ENCODE measurements at regions not wholly inside any gene's neighbourhood (a gene's known extent, or its start where the extent isn't known, plus 50 kb on each side); places are given as distances from the start of the nearest gene placed in this dataset.
"Not testable (repeated sequence)": the region's sequence is repeated elsewhere in the genome, so short reads cannot be mapped to it uniquely, and the experiment has no call there.

DNA sequence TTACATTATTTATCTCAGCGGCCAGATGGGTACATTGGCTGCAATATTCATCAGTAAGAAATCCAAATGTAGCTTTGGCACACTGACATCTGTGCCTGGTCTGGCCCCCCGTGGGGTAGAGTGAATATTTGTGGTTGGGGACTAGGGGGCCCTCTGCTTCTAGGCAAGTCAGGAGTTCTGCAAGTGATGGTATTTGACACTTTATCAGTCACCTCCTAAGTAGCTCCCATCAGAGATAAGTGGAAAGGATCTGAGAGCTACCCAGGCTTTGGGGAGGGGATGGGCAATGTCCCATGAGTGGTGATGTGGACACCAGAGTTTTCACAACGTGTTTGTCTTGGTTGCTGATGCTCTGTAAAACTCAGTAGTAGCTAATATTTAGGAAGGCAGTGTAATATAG lies 609.9 kb upstream of the RBFOX1 start:
- Mint-ChIP-seq H3K27ac (no peak overlapping the region), H3K4me1 (no peaks in the 10 kb centered on the region), H3K4me3 (no peak overlapping the region), H3K27me3 (no peaks in the 10 kb centered on the region), H3K9me3 (peaks cover 2% of the 10 kb centered on the region), H3K36me3 (no peaks in the 10 kb centered on the region)
- DNase-seq: no peak

DNA sequence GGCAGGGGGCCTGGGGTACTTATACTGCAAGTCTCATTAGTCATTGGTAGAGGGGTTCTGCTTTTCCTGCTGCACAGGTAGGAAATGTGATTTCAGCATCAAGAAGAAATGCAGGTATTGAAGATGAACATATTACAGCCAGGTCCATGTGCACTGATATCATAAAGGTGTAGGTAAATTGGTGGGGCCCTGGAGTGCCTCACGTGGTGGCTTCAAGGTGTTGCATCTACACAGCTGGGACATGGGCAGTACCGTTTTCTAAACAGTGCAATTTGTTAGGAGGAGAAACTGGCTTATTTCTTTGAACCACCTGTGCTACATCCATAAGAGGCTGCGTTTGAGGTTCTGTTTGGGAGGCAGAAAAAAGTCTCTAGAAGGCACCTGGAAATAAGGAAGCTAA lies 618.1 kb upstream of the RBFOX1 start:
- no peaks in the 10 kb centered on the region for H3K4me1 Mint-ChIP-seq
- no peak overlapping the region for H3K4me3 Mint-ChIP-seq
- H3K9me3 Mint-ChIP-seq: peaks cover 11% of the 10 kb centered on the region
- no peaks in the 10 kb centered on the region for H3K36me3 Mint-ChIP-seq
- DNase-seq: no peak
- no peaks in the 10 kb centered on the region for H3K27me3 Mint-ChIP-seq
- no peak overlapping the region for H3K27ac Mint-ChIP-seq

DNA sequence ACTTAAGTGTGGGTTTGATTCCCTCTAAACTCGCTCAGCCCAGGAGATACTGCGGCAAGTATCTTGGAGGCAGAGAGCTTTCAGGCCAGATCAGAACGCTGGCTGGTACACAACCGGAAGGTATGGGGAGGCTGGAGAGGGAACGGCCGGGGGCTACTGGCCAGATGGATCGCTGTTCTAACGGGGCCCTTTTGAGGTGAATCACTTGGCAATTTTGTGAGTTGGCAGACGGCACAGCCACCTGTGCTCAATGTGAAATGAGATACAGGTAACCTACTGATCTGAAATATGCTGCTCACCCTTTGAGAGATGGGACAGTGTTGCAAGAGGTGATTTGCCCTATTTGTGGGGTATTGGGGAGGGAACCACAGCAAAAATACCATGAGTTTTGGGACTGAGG lies 622.9 kb upstream of the RBFOX1 start:
- no peaks in the 10 kb centered on the region for H3K4me1 Mint-ChIP-seq
- no peaks in the 10 kb centered on the region for H3K36me3 Mint-ChIP-seq
- H3K4me3 Mint-ChIP-seq: no peak overlapping the region
- no peak overlapping the region for H3K27ac Mint-ChIP-seq
- H3K9me3 Mint-ChIP-seq: peaks cover 6% of the 10 kb centered on the region
- no peaks in the 10 kb centered on the region for H3K27me3 Mint-ChIP-seq
- no peak for DNase-seq

DNA sequence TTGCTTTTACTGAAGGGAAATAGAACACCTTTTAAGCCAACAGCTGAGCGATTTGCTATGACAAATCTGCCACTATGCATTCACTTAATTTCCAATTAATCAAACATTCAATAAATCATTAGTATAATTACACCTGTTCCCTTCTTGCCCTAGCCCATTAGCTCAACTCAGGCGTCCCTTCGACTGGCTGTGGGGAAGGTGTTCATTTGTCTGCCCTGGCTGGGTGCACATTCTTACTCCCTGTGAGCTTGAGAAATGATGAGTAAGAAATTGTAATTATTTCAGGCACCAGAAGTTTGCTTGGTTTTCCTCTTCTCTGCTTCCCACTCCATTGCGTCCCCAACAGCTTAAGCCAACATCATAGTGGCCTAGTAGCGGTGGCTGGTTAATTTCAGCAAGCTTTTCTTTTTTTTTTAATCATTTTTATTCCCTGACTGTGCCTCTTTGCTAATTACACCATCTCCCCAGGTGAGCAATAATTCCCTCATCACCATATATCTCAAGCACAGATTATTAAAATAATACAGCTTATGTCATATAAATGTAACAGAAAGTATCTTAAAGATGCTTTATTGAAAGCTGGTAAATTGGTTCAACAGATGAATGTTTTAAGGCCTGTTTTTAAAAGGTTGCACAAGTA lies 623.9 kb upstream of the RBFOX1 start:
- H3K27ac Mint-ChIP-seq: no peak overlapping the region
- no peaks in the 10 kb centered on the region for H3K4me1 Mint-ChIP-seq
- H3K27me3 Mint-ChIP-seq: no peaks in the 10 kb centered on the region
- no peaks in the 10 kb centered on the region for H3K36me3 Mint-ChIP-seq
- no peak for DNase-seq
- H3K4me3 Mint-ChIP-seq: no peak overlapping the region
- H3K9me3 Mint-ChIP-seq: peaks cover 7% of the 10 kb centered on the region

- no peaks in the 10 kb centered on the region for H3K4me1 Mint-ChIP-seq
- H3K27me3 Mint-ChIP-seq: no peaks in the 10 kb centered on the region
- DNase-seq: no peak
- H3K9me3 Mint-ChIP-seq: peaks cover 2% of the 10 kb centered on the region
- no peak overlapping the region for H3K27ac Mint-ChIP-seq
- no peak overlapping the region for H3K4me3 Mint-ChIP-seq
- no peaks in the 10 kb centered on the region for H3K36me3 Mint-ChIP-seq
Measured at GRCh38 chr16:6704306-6704930, 628.2 kb upstream of the RBFOX1 start.

DNA sequence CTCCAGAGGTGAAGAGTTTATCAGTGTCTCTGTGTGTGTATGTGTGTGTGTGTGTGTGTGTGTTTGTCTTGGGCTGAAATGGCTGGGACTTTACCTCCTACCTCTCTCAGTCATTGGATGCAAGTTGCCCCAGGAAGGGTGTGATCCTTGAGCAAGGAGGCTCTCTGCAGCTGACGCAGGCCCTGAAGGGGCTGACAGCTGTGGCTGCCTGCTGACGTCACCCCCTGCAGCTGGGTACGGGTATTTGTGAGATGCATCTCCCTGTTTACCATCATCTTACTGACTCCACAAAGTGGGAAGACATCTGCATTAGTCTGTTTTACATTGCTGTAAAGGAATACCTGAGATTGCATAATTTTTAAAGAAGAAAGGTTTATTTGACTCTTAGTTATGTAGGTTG lies 631.5 kb upstream of the RBFOX1 start:
- H3K4me3 Mint-ChIP-seq: no peak overlapping the region
- no peak for DNase-seq
- peaks cover 2% of the 10 kb centered on the region for H3K9me3 Mint-ChIP-seq
- H3K27ac Mint-ChIP-seq: no peak overlapping the region
- no peaks in the 10 kb centered on the region for H3K4me1 Mint-ChIP-seq
- H3K36me3 Mint-ChIP-seq: no peaks in the 10 kb centered on the region
- no peaks in the 10 kb centered on the region for H3K27me3 Mint-ChIP-seq

DNA sequence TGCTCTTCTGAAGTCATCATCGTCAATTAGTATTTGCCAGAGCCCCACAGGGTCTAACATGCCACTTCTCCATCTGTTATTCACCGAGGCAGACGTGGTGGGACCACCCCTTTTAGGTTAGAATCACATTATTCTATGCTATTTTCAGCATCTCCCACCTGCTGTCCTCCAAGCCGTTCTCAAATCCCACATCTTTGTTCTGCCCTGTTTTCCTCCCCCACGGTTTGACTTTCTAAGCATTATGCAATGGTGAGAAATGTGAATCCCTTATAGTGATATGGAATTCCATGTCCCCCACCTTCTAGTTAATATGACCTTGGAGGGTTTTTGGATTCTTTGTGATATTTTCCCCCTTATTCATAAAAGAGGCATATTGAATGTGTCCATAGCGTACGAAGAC lies 634.1 kb upstream of the RBFOX1 start:
- H3K4me1 Mint-ChIP-seq: no peaks in the 10 kb centered on the region
- H3K9me3 Mint-ChIP-seq: no peaks in the 10 kb centered on the region
- H3K36me3 Mint-ChIP-seq: no peaks in the 10 kb centered on the region
- no peak for DNase-seq
- H3K27ac Mint-ChIP-seq: no peak overlapping the region
- H3K4me3 Mint-ChIP-seq: no peak overlapping the region
- H3K27me3 Mint-ChIP-seq: no peaks in the 10 kb centered on the region

DNA sequence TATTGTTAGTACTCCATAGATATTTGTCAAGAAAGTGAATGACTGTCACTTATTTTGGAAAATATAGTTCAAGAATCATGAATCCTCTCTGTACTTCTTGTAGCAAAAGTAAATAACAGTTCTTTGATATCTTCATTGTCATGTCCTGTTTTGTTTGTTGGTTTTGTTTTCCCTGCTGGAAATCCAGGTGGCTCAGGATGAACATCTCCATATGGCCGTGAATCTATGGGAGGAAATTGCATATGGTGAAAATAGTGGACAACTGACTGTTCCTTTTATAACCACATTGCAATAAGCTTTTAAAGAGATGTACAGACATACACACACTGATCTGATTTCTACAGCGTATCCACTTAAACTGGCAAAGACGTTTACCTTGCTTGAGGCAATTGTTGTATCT lies 637.0 kb upstream of the RBFOX1 start:
- H3K4me1 Mint-ChIP-seq: no peaks in the 10 kb centered on the region
- no peaks in the 10 kb centered on the region for H3K27me3 Mint-ChIP-seq
- no peak overlapping the region for H3K27ac Mint-ChIP-seq
- no peaks in the 10 kb centered on the region for H3K36me3 Mint-ChIP-seq
- no peak overlapping the region for H3K4me3 Mint-ChIP-seq
- DNase-seq: no peak
- H3K9me3 Mint-ChIP-seq: no peaks in the 10 kb centered on the region

- Mint-ChIP-seq H3K27me3 (no peaks in the 10 kb centered on the region), H3K4me1 (no peaks in the 10 kb centered on the region), H3K9me3 (no peaks in the 10 kb centered on the region), H3K27ac (no peak overlapping the region), H3K4me3 (no peak overlapping the region), H3K36me3 (no peaks in the 10 kb centered on the region)
- DNase-seq: no peak
Measured at GRCh38 chr16:6694636-6695035, 638.0 kb upstream of the RBFOX1 start.

- H3K27me3 Mint-ChIP-seq, H3K27ac Mint-ChIP-seq, H3K4me3 Mint-ChIP-seq, H3K4me1 Mint-ChIP-seq, DNase-seq, H3K36me3 Mint-ChIP-seq, H3K9me3 Mint-ChIP-seq: not testable (repeated sequence)
Measured at GRCh38 chr16:6693418-6693817, 639.2 kb upstream of the RBFOX1 start.

GRCh38 chr16:6692874-6693273 lies 639.8 kb upstream of the RBFOX1 start:
- H3K27ac Mint-ChIP-seq: no peak overlapping the region
- no peaks in the 10 kb centered on the region for H3K27me3 Mint-ChIP-seq
- H3K4me1 Mint-ChIP-seq: no peaks in the 10 kb centered on the region
- DNase-seq: no peak
- no peaks in the 10 kb centered on the region for H3K36me3 Mint-ChIP-seq
- H3K4me3 Mint-ChIP-seq: no peak overlapping the region
- H3K9me3 Mint-ChIP-seq: peaks cover 5% of the 10 kb centered on the region

GRCh38 chr16:6690741-6691140 lies 641.9 kb upstream of the RBFOX1 start:
- no peak overlapping the region for H3K27ac Mint-ChIP-seq
- no peak for DNase-seq
- H3K4me3 Mint-ChIP-seq: no peak overlapping the region
- peaks cover 10% of the 10 kb centered on the region for H3K9me3 Mint-ChIP-seq
- H3K27me3 Mint-ChIP-seq: no peaks in the 10 kb centered on the region
- H3K36me3 Mint-ChIP-seq: no peaks in the 10 kb centered on the region
- no peaks in the 10 kb centered on the region for H3K4me1 Mint-ChIP-seq

DNA sequence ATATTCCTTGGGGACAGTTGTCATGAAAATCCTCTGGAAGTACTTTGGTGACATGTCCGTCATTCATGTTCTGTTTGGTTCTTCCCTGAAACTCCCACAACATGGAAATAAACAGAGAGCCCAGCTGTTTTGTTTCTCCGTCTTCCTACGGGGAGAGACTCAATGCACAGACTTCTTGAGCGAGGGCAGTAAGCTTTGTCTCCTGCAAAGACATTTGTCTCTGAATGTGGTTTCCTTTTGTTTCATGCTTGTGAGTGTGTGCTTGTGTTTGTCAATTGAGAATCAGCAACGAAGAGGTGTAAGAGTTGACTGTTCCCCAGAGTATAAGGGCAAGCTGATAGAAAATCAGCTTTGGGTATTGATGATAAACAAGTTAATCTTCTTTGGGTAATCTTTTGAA lies 643.0 kb upstream of the RBFOX1 start:
- no peak overlapping the region for H3K27ac Mint-ChIP-seq
- H3K4me1 Mint-ChIP-seq: no peaks in the 10 kb centered on the region
- DNase-seq: no peak
- H3K36me3 Mint-ChIP-seq: no peaks in the 10 kb centered on the region
- H3K9me3 Mint-ChIP-seq: peaks cover 10% of the 10 kb centered on the region
- H3K4me3 Mint-ChIP-seq: no peak overlapping the region
- H3K27me3 Mint-ChIP-seq: no peaks in the 10 kb centered on the region

- Mint-ChIP-seq H3K9me3 (peaks cover 10% of the 10 kb centered on the region), H3K4me3 (no peak overlapping the region), H3K36me3 (no peaks in the 10 kb centered on the region), H3K4me1 (no peaks in the 10 kb centered on the region), H3K27ac (no peak overlapping the region), H3K27me3 (no peaks in the 10 kb centered on the region)
- DNase-seq: no peak
Measured at GRCh38 chr16:6687593-6687992, 645.1 kb upstream of the RBFOX1 start.

GRCh38 chr16:6684076-6684673 lies 648.5 kb upstream of the RBFOX1 start:
- Mint-ChIP-seq H3K4me3 (no peak overlapping the region), H3K4me1 (no peaks in the 10 kb centered on the region), H3K27me3 (peaks cover 7% of the 10 kb centered on the region), H3K27ac (no peak overlapping the region), H3K9me3 (peaks cover 10% of the 10 kb centered on the region), H3K36me3 (no peaks in the 10 kb centered on the region)
- no peak for DNase-seq

GRCh38 chr16:6682142-6682811 lies 650.4 kb upstream of the RBFOX1 start:
- DNase-seq: peak; percentile 15
- Mint-ChIP-seq H3K9me3 (no peaks in the 10 kb centered on the region), H3K27ac (no peak overlapping the region), H3K4me1 (no peaks in the 10 kb centered on the region), H3K4me3 (no peak overlapping the region), H3K27me3 (peaks cover 7% of the 10 kb centered on the region), H3K36me3 (no peaks in the 10 kb centered on the region)
